ENCODE measurements at regions not wholly inside any gene's neighbourhood (a gene's known extent, or its start where the extent isn't known, plus 50 kb on each side); places are given as distances from the start of the nearest gene placed in this dataset.
A peak's percentile ranks its signal among the peaks of the same experiment; 100 is the strongest.

GRCh38 chr1:55589671-55590297, 374.6 kb upstream of the USP24 start:
- no peak for DNase-seq

- no peak for DNase-seq
Observed at GRCh38 chr1:55588309-55588708, 373.1 kb upstream of the USP24 start.

DNA sequence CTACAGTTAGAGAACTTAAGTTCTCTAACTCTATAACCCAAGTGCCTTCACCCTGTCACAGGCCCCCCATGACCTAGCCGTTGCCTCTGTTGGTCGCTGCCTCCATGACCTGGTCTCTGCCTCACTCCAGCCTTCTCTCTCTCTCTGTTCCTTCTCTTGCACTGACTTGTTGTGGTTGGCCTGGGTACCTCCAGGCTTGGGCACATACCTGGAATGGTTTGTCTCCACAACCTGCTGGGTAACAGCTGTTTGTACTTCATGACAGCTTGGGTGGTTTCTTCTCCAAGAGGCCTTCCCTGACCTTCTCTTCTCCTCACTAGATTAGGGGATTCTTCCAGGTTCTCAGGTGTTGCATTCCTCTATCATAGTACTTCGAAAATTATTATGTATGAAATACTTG, 371.6 kb upstream of the USP24 start:
- no peak for DNase-seq

- DNase-seq, result no peak
Observed at GRCh38 chr1:55585402-55585792, 370.2 kb upstream of the USP24 start.

- no peak for DNase-seq
Observed at GRCh38 chr1:55584526-55585401, 369.6 kb upstream of the USP24 start.

GRCh38 chr1:55582084-55582483, 366.9 kb upstream of the USP24 start:
- DNase-seq, result no peak

GRCh38 chr1:55580845-55581332, 365.7 kb upstream of the USP24 start:
- peak; percentile 62 for DNase-seq

- DNase-seq, result no peak
Observed at GRCh38 chr1:55579332-55580001, 364.3 kb upstream of the USP24 start.

GRCh38 chr1:55578646-55579045, 363.5 kb upstream of the USP24 start:
- DNase-seq, result no peak

GRCh38 chr1:55575571-55576279, 360.6 kb upstream of the USP24 start:
- no peak for DNase-seq

DNA sequence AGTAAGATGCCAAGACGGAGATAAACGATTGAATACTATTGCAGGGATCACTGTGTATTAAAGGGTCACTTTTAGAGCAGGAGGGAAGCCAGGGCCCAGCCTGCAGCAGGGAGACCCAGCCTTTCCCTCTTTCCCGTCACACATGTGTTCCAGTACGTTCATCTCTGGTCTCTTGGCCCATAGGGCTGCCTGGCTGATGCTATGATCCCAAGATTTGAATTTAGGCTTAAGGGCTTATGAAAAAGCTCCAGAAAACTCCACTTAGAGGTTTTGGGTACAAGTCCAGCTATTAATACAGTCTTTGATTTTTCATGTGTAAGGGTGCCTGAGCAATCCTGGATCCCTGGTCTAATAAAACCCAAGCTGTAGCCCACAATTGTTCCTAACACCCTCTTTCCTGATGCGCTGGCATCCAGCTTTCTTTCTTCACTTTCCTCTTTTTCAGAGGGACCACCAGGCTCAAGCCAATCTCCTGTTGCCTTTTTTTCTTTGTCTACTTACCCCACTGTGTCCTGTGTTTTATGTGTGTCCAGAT, 359.6 kb upstream of the USP24 start:
- no peak for DNase-seq

- DNase-seq, result peak; percentile 11
Observed at GRCh38 chr1:55572878-55573734, 357.9 kb upstream of the USP24 start.

GRCh38 chr1:55571767-55572166, 356.6 kb upstream of the USP24 start:
- DNase-seq, result no peak

- DNase-seq, result no peak
Observed at GRCh38 chr1:55569417-55569816, 354.3 kb upstream of the USP24 start.

- no peak for DNase-seq
Observed at GRCh38 chr1:55568732-55569131, 353.6 kb upstream of the USP24 start.

- no peak for DNase-seq
Observed at GRCh38 chr1:55560266-55560665, 345.1 kb upstream of the USP24 start.

- DNase-seq, result no peak
Observed at GRCh38 chr1:55559842-55560241, 344.7 kb upstream of the USP24 start.

- DNase-seq, result no peak
Observed at GRCh38 chr1:55559161-55559611, 344.0 kb upstream of the USP24 start.

DNA sequence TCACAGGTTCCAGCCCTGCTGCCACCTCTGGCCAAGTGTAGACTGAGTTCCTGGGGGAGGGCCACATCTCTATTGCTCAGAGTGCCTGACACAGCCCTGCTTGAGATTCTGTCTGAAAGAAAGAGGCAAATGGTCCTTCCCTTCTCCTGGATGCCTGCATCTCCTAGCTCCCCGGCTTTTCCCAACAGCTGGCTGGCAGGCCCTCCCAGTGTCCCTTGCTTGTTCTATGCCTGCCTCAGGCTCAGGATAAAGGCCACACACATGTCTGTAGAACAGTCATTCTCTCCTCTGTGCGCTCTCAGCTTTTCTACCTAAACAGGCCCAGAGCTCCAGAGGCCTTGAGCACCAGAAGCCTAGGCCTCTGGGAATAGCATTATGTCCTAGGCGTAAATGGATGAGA, 343.4 kb upstream of the USP24 start:
- DNase-seq, result no peak

GRCh38 chr1:55555956-55556725, 341.0 kb upstream of the USP24 start:
- no peak for DNase-seq

DNA sequence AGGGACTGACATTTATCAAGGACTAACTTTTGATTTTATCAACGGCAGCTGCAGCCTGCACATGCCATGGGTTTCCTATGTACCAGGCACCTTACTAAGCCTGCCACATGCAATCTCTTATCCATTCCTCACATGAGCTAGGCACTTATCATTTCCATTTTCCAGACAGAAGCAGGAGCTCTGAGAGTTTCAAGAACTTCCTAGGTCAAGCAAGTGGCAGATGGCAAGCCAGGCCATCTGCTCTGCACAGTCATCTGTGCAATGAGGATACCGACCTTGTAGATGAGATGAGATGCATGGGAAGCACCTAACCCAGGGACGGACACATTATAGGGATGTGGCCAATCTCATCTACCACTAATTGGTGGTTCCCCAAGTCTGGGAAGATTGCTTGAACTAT, 339.4 kb upstream of the USP24 start:
- DNase-seq, result no peak
